ENCODE measurements at regions not wholly inside any gene's neighbourhood (a gene's known extent, or its start where the extent isn't known, plus 50 kb on each side); places are given as distances from the start of the nearest gene placed in this dataset.

DNA sequence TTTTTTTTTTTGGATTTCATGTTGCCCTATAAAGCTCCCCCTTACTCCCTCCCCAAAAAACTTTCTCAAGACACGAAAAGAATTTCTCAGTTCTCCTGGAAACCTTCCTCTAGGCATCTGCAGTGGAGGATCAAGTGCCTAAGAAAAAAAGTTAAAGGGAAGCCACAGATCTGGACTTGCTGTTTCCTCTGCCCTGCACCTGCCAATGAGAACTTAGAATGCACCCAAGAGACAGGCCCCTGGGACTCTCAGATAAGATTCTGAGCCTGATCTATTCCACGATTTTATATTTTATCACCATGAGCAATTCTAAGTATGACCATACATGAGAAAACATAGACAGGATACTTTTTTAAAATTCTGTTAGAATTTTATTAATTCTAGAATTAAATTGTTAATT, 728.9 kb downstream of the BCL11B start:
- no peak for DNase-seq

DNA sequence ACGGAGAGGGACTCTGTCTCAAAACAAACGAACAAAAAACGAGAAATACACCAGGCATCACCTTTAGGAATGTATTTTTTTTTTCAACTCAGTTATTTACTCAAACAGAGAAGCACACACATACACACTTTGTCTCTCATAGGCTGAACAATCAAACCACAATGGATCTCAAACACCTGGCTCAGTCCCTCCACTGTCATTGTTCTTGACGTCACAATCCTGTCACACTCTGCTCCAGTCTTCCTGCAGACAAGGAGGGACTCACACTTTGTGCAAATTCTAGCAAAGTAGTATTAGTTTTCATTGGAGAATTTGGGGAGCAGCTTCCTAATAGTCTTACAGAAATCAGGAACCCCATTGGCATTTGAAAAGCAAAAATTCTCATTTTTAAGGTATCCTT, 727.8 kb downstream of the BCL11B start:
- DNase-seq = no peak

DNA sequence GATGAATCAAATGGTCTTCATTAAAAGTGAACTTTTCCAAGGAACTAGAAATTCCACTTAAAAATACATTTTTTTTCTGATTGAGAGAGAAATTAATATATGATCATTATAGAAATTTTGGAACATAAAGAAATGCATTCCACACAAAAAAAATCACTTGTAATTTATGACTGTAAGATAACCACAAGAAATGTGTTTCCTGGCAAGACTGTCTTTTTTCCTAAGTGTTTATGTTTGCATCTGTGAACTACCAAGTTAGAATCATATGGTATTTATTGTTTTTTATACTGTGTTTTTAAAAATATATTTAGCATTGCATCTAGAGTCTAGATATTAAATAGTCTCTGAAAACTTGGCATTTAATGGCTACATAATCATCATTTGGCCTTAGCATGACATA, 726.8 kb downstream of the BCL11B start:
- DNase-seq = no peak

DNA sequence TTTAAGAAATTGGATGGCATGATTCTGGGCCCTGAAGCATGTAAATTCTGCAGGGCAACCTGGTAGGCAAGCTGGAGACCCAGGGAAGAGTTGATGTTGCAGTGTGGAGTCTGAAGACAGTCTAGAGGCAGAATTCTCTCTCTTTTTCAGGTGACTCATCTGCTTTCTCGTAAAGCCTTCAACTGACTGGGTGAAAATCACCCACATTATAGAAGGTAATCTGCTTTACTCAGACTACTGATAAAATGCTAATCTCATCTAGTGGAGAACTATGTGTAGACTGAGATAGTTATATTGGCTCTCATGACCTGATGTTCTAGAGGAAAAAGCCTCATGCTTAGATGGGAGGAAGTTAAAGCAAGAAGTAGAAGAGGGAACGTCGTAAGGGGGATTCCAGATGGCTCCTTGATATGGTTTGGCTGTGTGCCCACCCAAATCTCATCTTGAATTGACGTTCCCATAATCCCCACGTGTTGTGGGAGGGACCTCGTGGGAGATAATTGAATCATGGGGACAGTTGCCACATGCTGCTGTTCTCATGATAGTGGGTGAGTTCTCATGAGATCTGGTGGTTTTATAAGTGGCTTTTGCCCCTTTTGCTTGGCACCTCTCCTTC, 723.8 kb downstream of the BCL11B start:
- DNase-seq = no peak

DNA sequence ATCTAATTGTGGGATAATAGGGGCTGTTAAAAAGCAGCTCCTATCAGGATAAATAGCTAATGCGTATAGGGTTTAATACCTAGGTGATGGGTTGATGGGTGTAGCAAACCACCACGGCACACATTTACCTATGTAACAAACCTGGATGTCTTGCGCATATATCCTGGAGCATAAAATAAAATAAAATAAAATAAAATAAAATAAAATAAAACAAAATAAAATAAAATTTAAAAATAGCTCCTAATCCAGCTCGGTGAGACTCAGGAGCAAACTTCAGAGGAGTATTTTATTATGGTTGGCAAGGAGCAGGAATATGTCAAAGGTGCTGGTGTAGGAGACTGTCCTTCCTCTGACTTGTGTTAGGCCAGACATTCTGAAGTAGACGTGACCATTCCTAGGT, 721.0 kb downstream of the BCL11B start:
- DNase-seq = no peak

DNA sequence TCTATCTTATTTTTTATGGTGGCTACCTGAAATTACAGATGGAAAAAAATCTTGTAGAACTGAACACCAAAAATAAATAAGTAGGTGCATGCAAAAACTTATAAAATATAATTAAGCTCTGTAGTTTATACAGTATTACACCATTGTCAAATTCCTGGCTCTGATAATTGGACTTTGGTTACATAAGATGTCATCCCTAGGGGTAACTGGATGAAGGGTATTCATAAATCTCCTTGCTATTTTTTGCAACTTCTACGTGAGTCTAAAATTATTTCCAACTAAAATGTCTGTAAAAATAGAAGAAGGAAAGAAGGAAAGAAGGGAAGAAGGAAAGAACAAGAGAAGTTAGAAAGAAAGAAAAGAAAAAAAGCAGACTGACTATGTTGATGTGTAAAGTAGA, 716.6 kb downstream of the BCL11B start:
- DNase-seq = no peak

DNA sequence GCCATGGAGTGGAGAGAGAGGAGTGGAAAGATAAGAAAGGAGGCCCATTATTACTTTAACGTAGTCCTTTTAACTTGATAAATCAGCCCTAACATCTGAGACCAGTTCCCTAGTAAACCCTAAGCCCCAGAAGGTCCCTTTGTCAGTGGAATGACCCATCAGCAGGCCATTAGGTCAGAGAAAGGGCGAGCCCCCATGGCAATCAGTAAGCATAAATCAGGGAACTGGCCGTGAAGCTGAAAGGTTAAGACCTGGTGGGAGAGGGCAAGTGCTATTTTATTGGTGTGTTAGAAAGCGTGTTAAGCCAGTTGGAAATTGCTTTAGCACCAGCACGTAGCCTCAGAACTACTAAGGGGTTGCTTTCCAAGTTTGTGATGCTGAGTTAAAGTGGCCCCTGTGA, 708.0 kb downstream of the BCL11B start:
- no peak for DNase-seq

DNA sequence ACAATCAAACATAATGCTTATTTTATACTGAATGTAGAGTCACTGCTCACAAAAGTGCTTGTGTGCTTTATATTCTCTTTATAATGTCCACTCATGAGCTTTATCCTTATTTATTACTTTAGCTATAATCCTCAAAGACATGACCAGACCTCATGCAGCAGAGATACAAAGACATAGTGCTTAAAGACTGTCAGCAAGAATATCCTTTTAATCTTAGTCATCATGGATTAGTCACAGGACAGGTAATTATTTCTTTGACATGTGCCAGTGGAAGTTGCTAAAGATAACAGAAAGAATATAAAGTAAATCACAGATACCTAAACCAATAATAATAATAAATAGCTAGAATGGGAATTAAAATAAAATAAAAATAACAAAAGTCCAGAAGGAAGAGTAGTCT, 707.5 kb downstream of the BCL11B start:
- no peak for DNase-seq

DNA sequence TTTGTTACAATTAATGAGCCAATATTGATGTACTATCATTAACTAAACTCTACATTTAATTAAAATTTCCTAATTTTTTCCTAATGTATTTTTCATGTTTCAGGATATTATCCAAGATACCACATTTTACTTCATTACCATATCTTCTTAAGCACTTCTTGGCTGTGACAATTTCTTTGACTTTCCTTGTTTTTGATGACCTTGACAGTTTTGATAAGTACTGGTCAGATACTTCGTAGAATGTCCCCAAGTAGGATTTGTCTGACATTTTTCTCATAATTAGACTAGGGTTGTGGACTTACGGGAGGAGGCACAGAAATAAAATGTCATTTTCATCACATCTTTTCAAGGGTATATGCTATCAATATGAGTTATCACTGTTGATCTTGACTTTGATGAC, 700.9 kb downstream of the BCL11B start:
- DNase-seq = no peak

DNA sequence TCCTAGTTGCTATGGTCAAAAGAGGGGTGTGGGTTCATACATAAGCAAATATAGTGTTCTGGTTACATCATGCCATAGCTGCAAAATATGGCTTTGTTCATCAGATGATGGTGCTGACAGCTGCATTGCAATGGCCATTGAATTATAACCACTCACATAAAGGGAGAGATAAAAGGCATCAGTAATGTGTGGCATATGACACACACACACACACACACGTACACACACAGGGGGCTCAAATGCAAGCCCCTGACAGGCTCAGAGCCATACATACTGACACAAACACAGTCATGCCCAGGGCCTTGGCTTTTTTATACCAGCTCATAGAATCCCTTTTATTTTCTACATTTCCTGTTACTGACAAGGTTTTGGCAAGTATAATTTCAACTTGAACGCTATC, 698.9 kb downstream of the BCL11B start:
- peak; percentile 26 for DNase-seq

DNA sequence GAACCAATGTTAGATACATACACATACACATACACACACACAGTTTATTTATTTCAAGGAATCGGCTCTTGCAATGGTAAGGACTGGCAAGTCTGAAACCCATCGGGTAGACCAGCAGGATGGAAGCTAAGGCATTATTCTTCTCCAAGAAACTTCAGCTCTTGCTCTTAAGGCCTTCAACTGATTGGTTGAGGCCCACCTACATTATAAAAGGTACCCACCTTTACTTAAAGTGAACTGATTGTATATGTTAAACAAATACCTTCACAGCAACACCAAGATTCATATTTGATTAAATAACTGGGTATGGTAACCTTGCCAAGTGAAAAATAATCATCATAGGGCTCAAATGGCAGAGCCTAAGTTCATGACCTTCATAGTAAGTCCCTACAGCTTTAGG, 695.5 kb downstream of the BCL11B start:
- DNase-seq = no peak

DNA sequence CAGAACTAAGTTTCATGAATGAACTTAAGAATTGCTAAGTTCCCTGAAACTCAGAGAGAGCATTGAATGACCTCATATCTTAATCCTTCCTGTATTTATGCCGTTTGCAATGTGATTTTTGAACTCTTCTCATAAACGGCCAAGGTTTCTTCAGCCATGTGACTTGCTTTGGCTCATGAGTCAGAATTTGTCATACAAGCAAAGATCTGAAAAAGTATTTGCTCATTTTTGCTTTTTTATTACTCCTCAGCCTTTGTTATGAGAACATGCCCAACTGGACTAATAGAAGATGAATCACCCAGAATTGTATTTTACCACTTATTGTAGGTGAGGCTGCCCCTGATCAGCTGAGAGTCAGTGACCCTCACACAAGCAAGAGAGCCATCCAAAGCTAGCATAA, 693.8 kb downstream of the BCL11B start:
- no peak for DNase-seq

DNA sequence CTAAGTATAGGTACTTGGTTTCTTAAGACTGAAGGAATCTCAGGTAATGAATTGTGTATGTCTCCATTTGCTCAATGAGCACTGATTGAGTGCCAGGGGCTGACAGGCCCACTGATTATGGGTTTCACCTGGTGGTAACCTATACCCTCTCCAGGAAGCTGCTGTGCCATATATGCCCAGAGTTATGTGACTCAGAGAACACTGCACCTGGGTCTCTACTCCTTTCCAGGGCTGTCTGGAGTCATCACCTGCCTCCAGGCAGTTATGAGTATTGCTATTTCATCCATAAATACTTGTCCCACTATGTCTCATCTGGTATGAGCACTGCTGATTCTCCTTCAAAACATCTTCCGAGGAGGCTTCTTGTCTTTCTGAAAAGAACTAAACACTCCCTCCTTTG, 692.9 kb downstream of the BCL11B start:
- no peak for DNase-seq

DNA sequence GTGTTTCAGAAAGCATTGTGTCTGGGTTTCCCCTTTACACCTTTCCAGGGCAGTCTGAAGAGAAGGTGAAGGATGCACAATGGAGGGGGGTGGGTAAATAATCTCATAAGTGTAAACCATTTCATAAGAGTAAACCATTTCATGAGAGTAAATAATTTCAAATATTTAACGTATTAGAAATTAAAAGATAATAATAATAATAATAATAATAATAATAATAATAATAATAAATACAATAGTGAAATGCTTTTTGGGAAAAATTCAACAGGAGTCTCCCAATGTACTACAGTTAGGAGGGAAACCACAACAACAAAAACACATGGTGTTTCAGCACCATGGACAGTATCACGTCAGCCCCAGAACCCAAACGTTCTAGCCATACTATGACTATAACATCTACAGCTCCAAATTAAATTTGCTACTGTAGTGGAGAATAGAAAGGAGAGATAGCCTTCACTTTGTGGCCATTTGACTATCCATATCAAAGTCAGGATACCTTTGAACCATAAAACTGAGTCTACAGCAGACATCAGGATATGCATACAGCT, 691.8 kb downstream of the BCL11B start:
- DNase-seq = peak; percentile 75

DNA sequence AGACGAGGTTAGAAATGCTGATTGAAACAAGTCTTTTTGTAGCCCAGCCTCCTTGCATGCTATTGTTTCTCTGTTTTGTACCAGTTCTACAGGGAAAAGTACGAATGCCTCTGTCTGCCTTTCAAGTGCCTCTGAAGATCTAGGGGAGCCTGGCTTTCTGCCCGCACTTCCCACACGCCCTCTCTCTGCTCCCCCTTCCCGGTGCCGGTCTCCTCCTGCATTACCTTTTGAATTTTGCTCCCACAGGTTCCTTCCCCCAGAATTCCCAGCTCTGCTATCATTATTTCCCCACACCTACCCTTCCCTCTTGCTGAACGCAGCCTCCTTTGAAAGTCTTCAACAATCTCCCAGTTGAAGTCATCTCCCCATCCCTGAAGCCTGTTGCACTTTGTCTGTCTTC, 689.7 kb downstream of the BCL11B start:
- DNase-seq = no peak

DNA sequence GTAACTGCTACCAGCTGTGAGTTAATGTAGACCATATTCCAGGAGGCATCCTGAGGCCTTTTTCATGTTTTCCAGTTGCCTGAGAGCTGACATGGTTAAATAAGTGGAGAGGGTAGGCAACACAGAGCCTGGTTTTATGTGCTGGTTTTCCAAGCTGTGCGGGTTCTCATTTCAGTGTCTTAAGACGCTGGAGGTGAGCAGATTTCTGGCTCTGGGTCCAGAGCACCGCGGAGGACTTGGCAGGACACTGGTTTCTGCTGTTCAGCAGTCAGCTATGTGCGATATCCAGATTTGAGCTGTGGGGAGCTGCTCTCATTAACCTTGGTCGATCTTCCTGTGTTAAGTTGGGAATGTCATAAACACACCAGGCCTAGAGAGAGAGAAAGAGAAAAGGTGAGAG, 680.8 kb downstream of the BCL11B start:
- no peak for DNase-seq

DNA sequence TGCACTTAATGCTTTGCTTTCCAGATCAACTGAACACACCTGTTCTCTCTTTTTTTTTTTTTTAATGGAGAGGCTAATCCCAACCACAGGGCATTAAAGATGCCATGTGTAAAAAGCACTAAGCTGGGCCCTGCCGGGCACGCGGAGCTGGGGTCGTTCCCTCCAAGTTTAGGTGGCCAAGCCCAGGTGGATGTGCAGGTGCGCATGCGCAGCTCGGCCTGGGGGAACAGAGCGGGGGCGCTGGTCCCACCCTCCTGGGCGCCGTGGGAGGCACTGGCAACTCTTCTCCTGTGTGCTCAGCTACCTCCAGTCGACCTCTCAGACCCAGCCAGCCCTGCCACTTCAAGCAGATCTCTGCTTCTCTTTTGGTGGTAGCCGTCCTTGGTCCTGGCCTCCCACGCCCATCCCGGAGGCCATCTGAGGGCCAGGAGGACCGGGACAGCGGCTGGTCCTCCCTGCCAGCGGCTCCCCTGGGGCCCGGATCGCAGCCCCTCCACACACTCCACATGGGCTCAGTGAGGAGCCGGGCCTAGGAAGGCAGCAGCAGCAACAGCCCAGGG, 679.3 kb downstream of the BCL11B start:
- no peak for DNase-seq

DNA sequence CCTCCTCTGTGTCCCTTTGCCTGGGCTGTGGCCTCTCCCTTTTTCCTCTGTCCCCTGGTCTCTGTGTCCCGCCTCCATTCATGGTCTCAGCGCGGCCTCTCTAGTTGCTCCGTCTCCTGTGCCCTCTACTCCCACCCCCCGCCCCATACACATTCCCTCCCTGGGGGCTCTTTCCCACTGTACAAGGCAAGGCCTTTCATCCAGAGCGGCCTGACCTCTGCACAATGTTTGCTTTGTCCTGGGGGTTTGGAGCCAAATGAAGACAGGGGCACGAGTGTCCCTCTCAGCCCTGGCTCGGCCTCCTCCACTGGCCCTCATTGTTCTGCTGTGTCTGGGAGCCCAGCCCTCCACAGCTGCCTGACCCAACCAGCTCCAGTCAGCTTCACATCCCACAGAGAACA, 678.6 kb downstream of the BCL11B start:
- peak; percentile 82 for DNase-seq

DNA sequence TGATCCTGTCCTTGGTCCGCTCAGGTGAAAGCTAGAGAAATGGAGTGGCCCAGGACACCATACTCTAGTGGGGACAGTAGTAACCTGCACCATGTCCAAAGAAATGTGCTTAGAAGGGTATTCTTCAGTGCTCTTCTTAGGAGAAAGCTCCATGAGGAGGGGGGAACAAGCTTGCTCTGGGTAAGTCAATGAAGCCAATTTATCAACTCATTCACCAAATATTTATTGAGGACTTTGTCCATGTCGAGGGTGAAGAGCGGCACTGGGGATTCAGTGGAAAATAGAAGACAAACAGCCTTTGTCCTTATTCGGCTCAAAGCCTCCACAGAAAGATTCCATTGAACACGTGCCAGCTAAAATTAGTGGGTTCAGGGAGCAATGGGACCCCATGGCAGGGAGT, 677.8 kb downstream of the BCL11B start:
- DNase-seq = no peak

DNA sequence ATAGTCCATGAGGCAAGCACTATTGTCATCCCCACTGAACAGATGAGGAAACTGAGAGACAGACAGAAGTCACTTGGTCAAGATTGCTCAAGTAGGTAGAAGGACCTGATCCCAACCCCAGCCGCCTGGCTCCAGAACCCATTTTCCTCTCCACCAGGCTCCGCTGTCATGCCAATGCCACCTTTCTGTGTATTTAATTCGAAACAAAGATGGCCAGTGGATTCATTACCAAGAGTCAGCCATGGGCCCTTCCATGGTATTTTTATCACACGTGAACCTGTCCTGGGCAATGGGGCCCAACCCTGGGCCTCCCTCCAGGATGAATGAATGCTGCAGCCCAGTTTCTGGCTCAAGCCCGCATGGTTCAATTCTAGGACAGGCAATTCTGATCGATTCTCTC, 673.4 kb downstream of the BCL11B start:
- no peak for DNase-seq

DNA sequence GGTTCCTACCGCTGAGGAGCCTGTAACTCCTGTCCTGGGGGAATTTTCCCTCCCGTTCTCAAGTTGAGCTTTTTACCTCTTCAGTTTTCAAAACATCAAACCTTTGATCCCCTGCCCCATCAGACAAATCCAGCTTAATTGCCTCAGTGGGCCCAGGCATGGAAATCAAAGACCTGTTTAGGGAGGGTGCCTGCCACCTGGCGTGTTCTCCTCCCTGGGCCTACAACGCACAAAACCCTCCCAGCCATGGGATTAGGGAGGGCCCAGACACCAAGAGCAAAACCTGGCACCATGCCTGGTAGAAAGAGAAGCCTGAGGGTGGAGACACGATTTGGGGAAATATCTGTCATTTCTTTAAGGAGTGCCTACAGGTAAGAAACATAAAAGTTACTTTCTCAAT, 672.9 kb downstream of the BCL11B start:
- DNase-seq = peak; percentile 22

DNA sequence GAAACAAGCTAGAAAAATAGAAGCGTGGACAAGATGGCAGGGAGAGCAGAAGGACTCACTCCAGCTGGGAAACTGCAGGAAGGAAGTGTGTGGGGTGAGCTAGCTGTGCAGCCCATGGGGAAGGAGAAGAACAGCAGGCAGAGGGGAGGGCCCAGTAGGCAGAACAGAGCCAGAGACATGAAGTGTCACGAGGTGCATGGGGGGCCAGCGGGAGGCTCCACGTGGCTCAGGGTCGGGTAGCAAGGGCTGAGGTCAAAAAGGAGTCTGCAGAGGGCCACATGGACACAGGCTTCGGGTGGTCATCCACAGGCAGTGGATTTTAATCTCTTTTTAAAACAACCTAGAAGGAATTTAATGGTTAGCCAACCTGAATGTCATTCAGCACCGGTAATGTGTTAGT, 669.0 kb downstream of the BCL11B start:
- DNase-seq = no peak

DNA sequence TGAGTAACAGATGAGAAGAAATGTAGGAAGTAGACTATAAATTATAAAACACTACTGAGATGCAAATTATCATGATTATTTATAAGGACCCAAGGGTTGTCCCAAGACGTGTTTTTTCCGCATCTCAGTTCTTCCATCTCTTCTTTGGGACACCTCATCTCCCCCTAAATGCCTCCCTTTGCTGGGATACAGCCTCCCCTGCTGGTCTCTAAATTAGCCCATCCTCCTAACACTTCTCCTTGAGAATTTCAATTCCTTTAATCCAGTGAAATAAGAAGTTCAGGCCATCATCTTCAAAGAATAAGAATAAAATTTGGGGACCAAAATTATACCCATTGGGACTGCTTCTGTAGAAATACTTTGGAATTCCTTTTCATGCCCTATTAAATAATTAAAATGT, 667.0 kb downstream of the BCL11B start:
- no peak for DNase-seq

DNA sequence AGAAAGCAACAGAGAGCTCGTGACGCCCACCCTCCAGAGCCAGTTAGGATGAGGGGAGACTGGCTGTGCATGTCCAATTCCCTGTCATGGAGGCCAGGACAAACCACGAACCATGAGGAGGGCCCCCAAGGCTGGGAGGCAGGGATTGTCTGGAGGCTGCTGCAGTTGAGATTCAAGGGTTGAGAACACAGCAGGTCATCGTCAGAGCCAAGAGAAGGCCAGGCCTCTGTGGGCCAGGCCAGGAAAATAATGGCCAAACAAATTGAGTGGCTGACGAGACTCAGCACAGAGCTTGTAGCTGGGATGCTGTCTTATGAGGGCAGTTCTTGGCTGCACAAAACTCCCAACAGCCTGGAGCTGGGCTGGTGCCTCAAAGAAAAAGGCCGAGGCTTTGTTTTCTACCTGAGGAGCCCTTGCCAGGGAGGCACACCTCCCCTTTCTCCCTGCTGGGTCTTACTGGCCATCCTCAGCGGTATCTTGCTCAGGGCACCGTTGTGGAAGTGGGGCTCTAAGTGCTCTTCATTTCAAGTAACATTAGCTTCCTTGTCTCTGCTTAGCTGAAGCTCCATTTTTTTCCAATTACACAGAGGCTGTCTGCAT, 665.9 kb downstream of the BCL11B start:
- no peak for DNase-seq

DNA sequence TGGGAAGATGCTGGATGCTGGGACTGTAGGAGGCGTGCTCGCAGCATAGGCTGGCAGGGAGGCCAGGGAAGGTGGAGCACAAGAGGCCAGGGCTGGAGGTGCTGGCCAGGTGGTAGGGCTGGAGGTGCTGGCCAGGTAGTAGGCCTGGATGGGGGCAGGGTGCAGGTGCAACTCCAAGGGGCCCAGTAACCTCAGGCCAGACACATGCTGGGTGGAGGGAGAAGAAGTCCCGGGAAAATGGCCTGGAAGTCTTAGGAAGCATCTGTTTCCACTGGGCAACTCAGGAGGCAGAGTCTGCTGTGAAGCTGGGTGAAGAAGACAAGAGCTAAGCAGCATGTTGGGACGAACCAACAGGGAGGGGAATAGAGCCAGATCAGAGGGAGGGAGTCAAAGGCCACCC, 665.2 kb downstream of the BCL11B start:
- no peak for DNase-seq
